ENCODE measurements at regions not wholly inside any gene's neighbourhood (a gene's known extent, or its start where the extent isn't known, plus 50 kb on each side); places are given as distances from the start of the nearest gene placed in this dataset.
"Not testable (repeated sequence)": the region's sequence is repeated elsewhere in the genome, so short reads cannot be mapped to it uniquely, and the experiment has no call there.

- TF ChIP-seq ZSCAN4 (tag by site-specific recombination; IDR thresholded peaks at IDR 0.05) (no peak), KLF1 (tag by site-specific recombination; IDR thresholded peaks at IDR 0.05) (no peak), ZNF555 (tag by site-specific recombination; conservative IDR thresholded peaks at IDR 0.05) (no peak), ZNF214 (tag by site-specific recombination; IDR thresholded peaks at IDR 0.05; ENCODE audit: borderline replicate concordance) (no peak), ZNF677 (tag by site-specific recombination; IDR thresholded peaks at IDR 0.05) (no peak), OVOL3 (tag by site-specific recombination; IDR thresholded peaks at IDR 0.05) (no peak), ZNF513 (tag by site-specific recombination; IDR thresholded peaks at IDR 0.05) (no peak), REST (tag by site-specific recombination; IDR thresholded peaks at IDR 0.05) (no peak), ZNF654 (tag by site-specific recombination; IDR thresholded peaks at IDR 0.05; ENCODE audit: low read depth) (no peak), TRIM28 (IDR thresholded peaks at IDR 0.05; ENCODE audit: borderline replicate concordance, low read length) (peak; percentile 89; the same call in 1 of the 2 replicates), ZNF26 (tag by site-specific recombination; IDR thresholded peaks at IDR 0.05) (no peak), ZNF18 (tag by site-specific recombination; IDR thresholded peaks at IDR 0.05) (peak; percentile 70)
- TF ChIP-seq, protein P1, sequence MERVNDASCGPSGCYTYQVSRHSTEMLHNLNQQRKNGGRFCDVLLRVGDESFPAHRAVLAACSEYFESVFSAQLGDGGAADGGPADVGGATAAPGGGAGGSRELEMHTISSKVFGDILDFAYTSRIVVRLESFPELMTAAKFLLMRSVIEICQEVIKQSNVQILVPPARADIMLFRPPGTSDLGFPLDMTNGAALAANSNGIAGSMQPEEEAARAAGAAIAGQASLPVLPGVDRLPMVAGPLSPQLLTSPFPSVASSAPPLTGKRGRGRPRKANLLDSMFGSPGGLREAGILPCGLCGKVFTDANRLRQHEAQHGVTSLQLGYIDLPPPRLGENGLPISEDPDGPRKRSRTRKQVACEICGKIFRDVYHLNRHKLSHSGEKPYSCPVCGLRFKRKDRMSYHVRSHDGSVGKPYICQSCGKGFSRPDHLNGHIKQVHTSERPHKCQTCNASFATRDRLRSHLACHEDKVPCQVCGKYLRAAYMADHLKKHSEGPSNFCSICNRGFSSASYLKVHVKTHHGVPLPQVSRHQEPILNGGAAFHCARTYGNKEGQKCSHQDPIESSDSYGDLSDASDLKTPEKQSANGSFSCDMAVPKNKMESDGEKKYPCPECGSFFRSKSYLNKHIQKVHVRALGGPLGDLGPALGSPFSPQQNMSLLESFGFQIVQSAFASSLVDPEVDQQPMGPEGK (tag by site-specific recombination; IDR thresholded peaks at IDR 0.05): no peak
These were observed 171.3 kb upstream of the NT5E start (continued) for GRCh38 chr6:85278466-85279035.

GRCh38 chr6:85276026-85276425 is 173.9 kb upstream of the NT5E start:
- POLR2A ChIA-PET; CTCF ChIA-PET; H3K4me1 ChIP-seq (ENCODE audit: control insufficient read depth, insufficient read depth, low read length): not testable (repeated sequence)

More at GRCh38 chr6:85276026-85276425, 173.9 kb upstream of the NT5E start:
- H3K27ac ChIP-seq (ENCODE audit: extremely low read depth, low read depth, low read length); H3K4me3 ChIP-seq (ENCODE audit: low read depth, low read length); H3K36me3 ChIP-seq (ENCODE audit: control insufficient read depth in 2 of 2, insufficient read depth in 1 of 2, low read length in 2 of 2); H3K9me3 ChIP-seq (ENCODE audit: control insufficient read depth, insufficient read depth, low read depth, low read length): not testable (repeated sequence)
